Memory B cell (primary cell): ENCODE measurements at regions not wholly inside any gene's neighbourhood (a gene's known extent, or its start where the extent isn't known, plus 50 kb on each side); places are given as distances from the start of the nearest gene placed in this dataset.

ENCODE experiments used
- ATAC-seq: fragments of 150-1000 bp; cut with Tn5 transposase; 2 replicates; pipeline ENCODE4 v1.10.0; 2021; ENCODE audit warnings: low read depth, mild to moderate bottlenecking, moderate library complexity
- DNase-seq, 2 donors: peaks; one replicate each; pipeline ENCODE4 v3.0.0; 2022; ENCODE audit warnings: low spot score in 2 of 2
- H3K27ac Mint-ChIP-seq: one replicate; pipeline ENCODE4 v1.8.0; 2022; ENCODE audit warnings: mild to moderate bottlenecking, moderate library complexity, mixed read lengths
- H3K27me3 Mint-ChIP-seq: one replicate; pipeline ENCODE4 v1.8.0; 2022; ENCODE audit warnings: mixed read lengths
- H3K36me3 Mint-ChIP-seq: one replicate; pipeline ENCODE4 v1.8.0; 2022; ENCODE audit warnings: mild to moderate bottlenecking, mixed read lengths
- H3K4me1 Mint-ChIP-seq: one replicate; pipeline ENCODE4 v1.8.0; 2022; ENCODE audit warnings: mixed read lengths
- H3K4me3 Mint-ChIP-seq: one replicate; pipeline ENCODE4 v1.8.0; 2022; ENCODE audit warnings: mild to moderate bottlenecking, moderate library complexity, mixed read lengths
- H3K9me3 Mint-ChIP-seq: one replicate; pipeline ENCODE4 v1.8.0; 2022; ENCODE audit warnings: mixed read lengths

DNA sequence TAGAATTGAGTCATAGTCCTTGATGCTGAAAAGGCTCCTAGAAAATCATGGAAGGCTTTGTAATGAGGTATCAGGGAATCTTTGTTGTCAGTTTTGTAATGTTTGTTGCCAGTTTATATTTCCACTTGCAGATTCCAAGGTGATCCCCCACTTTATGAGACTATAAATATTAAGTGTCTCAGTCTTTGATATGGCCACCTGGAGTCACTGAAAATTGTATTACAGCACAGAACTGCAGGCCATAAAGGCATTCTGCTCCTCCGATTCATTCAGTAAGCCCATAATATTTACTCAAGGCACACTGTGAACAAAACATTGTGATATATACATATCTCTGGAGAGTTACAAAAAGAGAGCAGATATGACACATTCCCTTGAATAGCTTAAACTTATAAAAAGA is 457.8 kb upstream of the ZNF385D start:
- Mint-ChIP-seq H3K9me3 (peaks cover 8% of the 10 kb centered on the region), H3K36me3 (no peaks in the 10 kb centered on the region), H3K4me1 (no peaks in the 10 kb centered on the region), H3K27me3 (no peaks in the 10 kb centered on the region), H3K27ac (no peak overlapping the region), H3K4me3 (no peak overlapping the region)
- ATAC-seq (no peak), DNase-seq (no peak)

DNA sequence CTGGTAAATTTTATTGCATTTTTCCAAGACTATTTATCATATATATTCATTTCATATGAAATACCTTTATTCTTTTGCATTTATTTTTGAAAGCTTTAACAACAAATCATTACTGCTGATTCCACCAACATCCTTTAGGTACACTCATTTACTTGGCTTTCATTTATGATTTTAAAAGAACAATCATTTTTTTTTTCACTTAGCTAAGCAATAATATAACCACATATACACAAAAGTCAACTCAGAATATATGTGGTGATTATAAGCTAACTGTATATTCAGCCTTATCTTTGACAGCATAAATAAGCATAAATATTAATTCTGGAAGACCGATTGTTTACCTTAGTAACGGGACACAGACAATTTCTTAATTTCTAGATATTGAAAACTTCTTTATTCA is 458.6 kb upstream of the ZNF385D start:
- DNase-seq (no peak), ATAC-seq (no peak)
- no peak overlapping the region for H3K4me3 Mint-ChIP-seq
- H3K4me1 Mint-ChIP-seq, result no peaks in the 10 kb centered on the region
- H3K9me3 Mint-ChIP-seq, result peaks cover 6% of the 10 kb centered on the region
- H3K27me3 Mint-ChIP-seq, result no peaks in the 10 kb centered on the region
- H3K36me3 Mint-ChIP-seq, result no peaks in the 10 kb centered on the region
- no peak overlapping the region for H3K27ac Mint-ChIP-seq

DNA sequence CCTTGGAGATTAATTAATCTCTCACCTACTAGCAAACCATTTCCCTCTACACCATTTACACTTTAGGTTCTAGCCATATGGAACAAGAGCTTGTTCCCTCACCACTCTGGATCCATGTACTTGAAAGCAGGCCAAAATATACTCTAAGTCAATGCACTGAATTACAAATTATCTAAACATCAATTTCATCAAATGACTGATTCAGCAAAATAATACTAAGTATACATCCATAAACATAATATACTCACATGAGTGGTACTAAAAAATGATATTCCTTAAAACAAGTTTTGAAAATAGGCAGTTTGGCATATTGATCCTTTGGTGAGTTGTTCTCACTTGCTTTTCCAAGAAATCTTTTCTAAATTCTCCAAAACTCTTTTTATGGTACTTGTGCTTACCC is 459.7 kb upstream of the ZNF385D start:
- Mint-ChIP-seq H3K4me3 (no peak overlapping the region), H3K36me3 (no peaks in the 10 kb centered on the region), H3K9me3 (peaks cover 4% of the 10 kb centered on the region)

DNA sequence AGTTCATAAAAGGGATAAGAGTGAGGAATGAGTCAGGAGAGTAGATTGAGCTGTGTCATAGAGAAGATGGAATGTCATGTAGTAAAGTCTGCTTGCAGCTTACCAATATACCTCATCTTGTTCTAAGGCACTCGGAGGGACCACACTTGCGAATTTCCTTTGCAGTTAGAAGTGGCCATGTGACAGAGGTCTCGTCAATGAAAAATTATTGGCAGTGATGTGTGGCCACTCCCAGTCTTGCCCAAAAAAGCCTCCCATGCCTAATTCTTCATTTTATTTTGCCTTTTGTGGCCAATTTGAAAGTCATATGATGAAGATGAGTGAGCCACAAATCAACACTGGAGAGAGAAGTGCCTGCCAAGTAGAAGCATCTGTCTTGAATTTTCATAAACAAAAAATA is 465.6 kb upstream of the ZNF385D start:
- no peak overlapping the region for H3K4me3 Mint-ChIP-seq
- no peaks in the 10 kb centered on the region for H3K27me3 Mint-ChIP-seq
- H3K9me3 Mint-ChIP-seq, result peaks cover 5% of the 10 kb centered on the region
- no peak for ATAC-seq
- DNase-seq, result no peak
- no peaks in the 10 kb centered on the region for H3K36me3 Mint-ChIP-seq
- H3K4me1 Mint-ChIP-seq, result no peaks in the 10 kb centered on the region
- H3K27ac Mint-ChIP-seq, result no peak overlapping the region

More for the DNA sequence above, 459.7 kb upstream of the ZNF385D start:
- Mint-ChIP-seq H3K27ac (no peak overlapping the region), H3K27me3 (no peaks in the 10 kb centered on the region), H3K4me1 (no peaks in the 10 kb centered on the region)
- DNase-seq (no peak), ATAC-seq (no peak)

- ATAC-seq (no peak), DNase-seq (no peak)
- H3K27me3 Mint-ChIP-seq, result no peaks in the 10 kb centered on the region
- no peak overlapping the region for H3K27ac Mint-ChIP-seq
- H3K9me3 Mint-ChIP-seq, result peaks cover 1% of the 10 kb centered on the region
- H3K4me1 Mint-ChIP-seq, result no peaks in the 10 kb centered on the region
- no peak overlapping the region for H3K4me3 Mint-ChIP-seq
- no peaks in the 10 kb centered on the region for H3K36me3 Mint-ChIP-seq
Observed at GRCh38 chr3:22225161-22225560, 474.2 kb upstream of the ZNF385D start.

DNA sequence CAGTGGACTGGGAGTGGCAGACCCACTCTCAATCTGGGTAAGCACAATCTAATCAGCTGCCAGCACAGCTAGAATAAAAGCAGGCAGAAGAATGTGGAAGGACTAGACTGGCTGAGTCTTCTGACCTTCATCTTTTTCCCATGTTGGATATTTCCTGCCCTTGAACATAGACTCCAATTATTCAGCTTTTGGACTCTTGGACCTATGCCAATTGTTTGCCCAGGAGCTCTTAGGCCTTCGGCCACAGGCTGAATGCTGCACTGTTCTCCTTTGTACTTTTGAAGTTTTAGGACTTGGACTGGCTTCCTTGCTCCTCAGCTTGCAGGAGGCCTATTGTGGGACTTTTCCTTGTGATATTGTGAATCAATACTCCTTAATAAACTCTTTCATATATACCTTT is 477.7 kb upstream of the ZNF385D start:
- ATAC-seq (no peak), DNase-seq (no peak)
- H3K27ac Mint-ChIP-seq, result no peak overlapping the region
- H3K9me3 Mint-ChIP-seq, result peaks cover 5% of the 10 kb centered on the region
- H3K4me3 Mint-ChIP-seq, result no peak overlapping the region
- H3K36me3 Mint-ChIP-seq, result no peaks in the 10 kb centered on the region
- no peaks in the 10 kb centered on the region for H3K27me3 Mint-ChIP-seq
- H3K4me1 Mint-ChIP-seq, result no peaks in the 10 kb centered on the region

DNA sequence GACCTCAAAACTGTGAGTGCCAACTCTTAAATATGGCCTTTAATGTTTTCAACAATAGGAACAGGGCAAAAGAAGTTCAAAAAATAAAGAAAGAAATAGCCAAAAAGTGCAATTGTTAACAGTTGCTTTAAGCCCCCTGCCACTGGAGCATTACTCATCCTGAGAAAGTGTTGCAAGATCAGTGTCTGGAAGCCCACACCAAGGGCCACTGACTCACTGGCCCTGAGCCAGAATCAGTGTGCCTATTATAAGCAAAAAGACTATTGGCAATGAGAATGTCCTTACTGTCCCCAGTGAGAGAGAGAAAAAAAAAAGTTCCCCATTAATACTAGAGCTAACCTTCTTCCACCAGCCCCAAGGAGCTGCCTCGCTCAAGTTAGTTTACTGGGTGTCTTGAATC is 480.1 kb upstream of the ZNF385D start:
- no peak for ATAC-seq
- Mint-ChIP-seq H3K27me3 (no peaks in the 10 kb centered on the region), H3K9me3 (peaks cover 5% of the 10 kb centered on the region), H3K27ac (no peak overlapping the region), H3K4me3 (no peak overlapping the region), H3K4me1 (no peaks in the 10 kb centered on the region), H3K36me3 (no peaks in the 10 kb centered on the region)
- DNase-seq, result no peak

GRCh38 chr3:22236490-22237270 is 485.7 kb upstream of the ZNF385D start:
- Mint-ChIP-seq H3K9me3 (peaks cover 3% of the 10 kb centered on the region), H3K36me3 (no peaks in the 10 kb centered on the region), H3K27me3 (no peaks in the 10 kb centered on the region), H3K4me3 (no peak overlapping the region), H3K27ac (no peak overlapping the region), H3K4me1 (no peaks in the 10 kb centered on the region)
- no peak for DNase-seq
- ATAC-seq, result no peak

DNA sequence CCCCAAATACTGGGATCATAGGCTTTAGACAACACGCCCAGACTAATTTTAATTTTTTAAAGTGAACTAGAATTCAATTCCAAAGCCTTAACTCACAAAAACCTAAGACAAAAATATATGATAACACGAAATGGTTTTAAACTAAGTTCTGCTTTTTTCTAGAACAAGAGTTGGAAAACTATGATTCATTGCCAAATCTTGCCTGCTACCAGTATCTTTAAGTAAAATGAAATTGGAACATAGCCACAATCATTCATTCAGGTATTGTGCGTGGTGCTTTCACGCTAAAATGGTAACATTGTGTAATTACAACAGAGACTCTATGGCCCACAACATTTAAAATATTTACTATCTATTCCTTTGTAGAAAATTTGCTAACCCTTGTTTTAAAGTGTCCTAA is 488.0 kb upstream of the ZNF385D start:
- no peak for DNase-seq
- Mint-ChIP-seq H3K4me1 (no peaks in the 10 kb centered on the region), H3K9me3 (no peaks in the 10 kb centered on the region), H3K27me3 (no peaks in the 10 kb centered on the region), H3K27ac (no peak overlapping the region), H3K4me3 (no peak overlapping the region), H3K36me3 (no peaks in the 10 kb centered on the region)
- ATAC-seq, result no peak

DNA sequence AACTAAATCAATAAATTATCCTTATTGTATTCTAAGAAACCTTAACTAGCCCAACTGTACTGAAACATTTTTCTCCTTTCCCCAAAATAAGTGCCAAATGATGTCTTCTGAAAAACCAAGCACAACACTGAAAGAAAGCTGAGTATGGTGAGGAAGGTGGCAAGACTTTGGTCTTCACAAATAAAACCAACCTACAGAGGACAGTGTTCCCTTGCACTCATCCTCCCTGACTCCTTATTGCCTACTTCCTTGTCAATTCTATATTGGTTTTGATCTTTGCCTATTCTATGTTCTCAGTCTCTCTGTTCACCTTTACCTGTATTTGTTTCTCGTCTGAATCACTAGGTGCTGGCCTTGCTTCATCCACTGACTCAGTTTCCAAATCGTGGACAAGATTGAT is 490.1 kb upstream of the ZNF385D start:
- no peaks in the 10 kb centered on the region for H3K36me3 Mint-ChIP-seq
- ATAC-seq (no peak), DNase-seq (no peak)
- H3K27ac Mint-ChIP-seq, result no peak overlapping the region
- H3K4me3 Mint-ChIP-seq, result no peak overlapping the region
- H3K4me1 Mint-ChIP-seq, result no peaks in the 10 kb centered on the region
- no peaks in the 10 kb centered on the region for H3K9me3 Mint-ChIP-seq
- H3K27me3 Mint-ChIP-seq, result no peaks in the 10 kb centered on the region

- no peak overlapping the region for H3K27ac Mint-ChIP-seq
- DNase-seq (no peak), ATAC-seq (no peak)
- H3K27me3 Mint-ChIP-seq, result no peaks in the 10 kb centered on the region
- no peaks in the 10 kb centered on the region for H3K4me1 Mint-ChIP-seq
- no peak overlapping the region for H3K4me3 Mint-ChIP-seq
- no peaks in the 10 kb centered on the region for H3K36me3 Mint-ChIP-seq
- H3K9me3 Mint-ChIP-seq, result no peaks in the 10 kb centered on the region
Observed at GRCh38 chr3:22244761-22245521, 493.9 kb upstream of the ZNF385D start.

- H3K4me1 Mint-ChIP-seq, result no peaks in the 10 kb centered on the region
- no peak overlapping the region for H3K27ac Mint-ChIP-seq
- ATAC-seq, result no peak
- no peaks in the 10 kb centered on the region for H3K9me3 Mint-ChIP-seq
- no peaks in the 10 kb centered on the region for H3K27me3 Mint-ChIP-seq
- DNase-seq, result no peak
- no peaks in the 10 kb centered on the region for H3K36me3 Mint-ChIP-seq
- no peak overlapping the region for H3K4me3 Mint-ChIP-seq
Observed at GRCh38 chr3:22245811-22246583, 495.0 kb upstream of the ZNF385D start.

DNA sequence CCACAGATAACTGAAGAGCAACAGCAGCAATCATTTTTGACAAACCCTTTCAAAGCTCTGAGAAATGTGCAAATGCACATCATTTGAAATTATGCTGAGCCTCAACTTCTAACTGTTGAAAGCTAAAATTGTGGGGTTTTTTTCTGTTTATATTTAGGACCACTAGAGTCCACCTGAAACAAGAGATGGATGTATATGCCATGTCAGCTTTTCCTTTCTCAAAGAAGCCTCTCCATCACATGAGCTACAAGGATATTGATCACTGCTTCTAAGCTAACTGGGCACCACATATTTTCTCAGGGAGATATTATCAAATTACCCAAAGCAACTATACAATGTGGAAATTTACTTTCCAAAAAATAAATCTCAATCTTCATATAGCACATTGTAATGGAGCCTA is 498.6 kb upstream of the ZNF385D start:
- ATAC-seq (no peak), DNase-seq (no peak)
- no peaks in the 10 kb centered on the region for H3K36me3 Mint-ChIP-seq
- no peak overlapping the region for H3K4me3 Mint-ChIP-seq
- H3K9me3 Mint-ChIP-seq, result no peaks in the 10 kb centered on the region
- no peaks in the 10 kb centered on the region for H3K4me1 Mint-ChIP-seq
- H3K27ac Mint-ChIP-seq, result no peak overlapping the region
- no peaks in the 10 kb centered on the region for H3K27me3 Mint-ChIP-seq

- H3K27ac Mint-ChIP-seq, result no peak overlapping the region
- no peaks in the 10 kb centered on the region for H3K4me1 Mint-ChIP-seq
- no peak for DNase-seq
- no peaks in the 10 kb centered on the region for H3K27me3 Mint-ChIP-seq
- no peak for ATAC-seq
- H3K4me3 Mint-ChIP-seq, result no peak overlapping the region
- no peaks in the 10 kb centered on the region for H3K36me3 Mint-ChIP-seq
- H3K9me3 Mint-ChIP-seq, result peaks cover 1% of the 10 kb centered on the region
Observed at GRCh38 chr3:22257252-22257651, 506.2 kb upstream of the ZNF385D start.
